AG09319 (cell line): ENCODE measurements at regions not wholly inside any gene's neighbourhood (a gene's known extent, or its start where the extent isn't known, plus 50 kb on each side); places are given as distances from the start of the nearest gene placed in this dataset.

Experiments used
- DNase-seq: peaks from one replicate; pipeline ENCODE4 v3.0.0-alpha.2; 2010; ENCODE audit warnings: low read depth; ENCODE audit errors: extremely low read depth
- TF ChIP-seq, protein P1 (sequence below): IDR thresholded peaks from 2 replicates; pipeline ENCODE4 v1.5.1; 2011; ENCODE audit warnings: low read depth, mild to moderate bottlenecking, inconsistent platforms, low read length, moderate library complexity

DNA sequence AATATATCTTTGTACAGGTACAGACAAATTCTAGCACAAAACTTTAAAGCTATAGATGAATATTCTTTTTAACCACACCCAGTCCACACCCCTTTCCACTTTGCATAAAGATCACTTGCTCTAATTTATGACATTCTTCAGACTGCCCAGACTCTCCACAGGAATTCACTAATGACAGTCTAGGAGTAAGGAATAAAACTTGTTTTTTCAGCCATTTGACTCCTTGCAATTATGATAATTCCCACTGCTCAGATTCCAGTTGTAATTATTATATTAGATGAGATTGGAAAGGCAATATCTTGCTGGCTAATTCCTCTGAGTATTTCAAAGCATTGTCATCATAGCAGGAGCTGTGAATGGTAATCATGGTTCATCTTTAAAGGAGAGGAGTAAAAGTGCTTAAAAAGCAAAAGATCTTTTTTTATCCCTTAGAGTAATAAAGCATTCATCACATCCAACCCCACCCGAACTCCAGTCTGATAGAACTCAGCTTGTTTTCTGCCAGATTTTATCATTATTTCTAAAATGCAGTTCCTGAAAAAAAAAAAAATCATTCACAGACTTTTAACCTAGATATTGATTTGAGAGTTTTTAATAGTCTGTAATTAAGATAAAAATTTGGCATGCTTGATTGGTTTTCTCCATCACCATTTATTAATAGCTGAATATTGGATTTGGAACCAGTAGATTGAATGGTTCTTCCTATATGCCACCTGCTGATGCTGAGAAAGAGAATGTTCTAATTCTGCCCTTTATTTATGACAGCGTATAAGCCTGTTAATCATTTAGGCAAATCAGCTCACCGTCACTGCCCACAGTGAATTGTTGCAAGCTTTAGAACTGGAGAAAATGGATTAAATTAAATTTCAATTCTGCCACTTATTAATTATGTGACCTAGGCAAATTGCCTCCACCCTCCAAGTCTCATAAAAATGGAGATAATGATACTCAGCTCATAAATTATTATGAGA, 93.9 kb upstream of the RASSF8 start:
- no peak for DNase-seq
- TF ChIP-seq, protein P1, sequence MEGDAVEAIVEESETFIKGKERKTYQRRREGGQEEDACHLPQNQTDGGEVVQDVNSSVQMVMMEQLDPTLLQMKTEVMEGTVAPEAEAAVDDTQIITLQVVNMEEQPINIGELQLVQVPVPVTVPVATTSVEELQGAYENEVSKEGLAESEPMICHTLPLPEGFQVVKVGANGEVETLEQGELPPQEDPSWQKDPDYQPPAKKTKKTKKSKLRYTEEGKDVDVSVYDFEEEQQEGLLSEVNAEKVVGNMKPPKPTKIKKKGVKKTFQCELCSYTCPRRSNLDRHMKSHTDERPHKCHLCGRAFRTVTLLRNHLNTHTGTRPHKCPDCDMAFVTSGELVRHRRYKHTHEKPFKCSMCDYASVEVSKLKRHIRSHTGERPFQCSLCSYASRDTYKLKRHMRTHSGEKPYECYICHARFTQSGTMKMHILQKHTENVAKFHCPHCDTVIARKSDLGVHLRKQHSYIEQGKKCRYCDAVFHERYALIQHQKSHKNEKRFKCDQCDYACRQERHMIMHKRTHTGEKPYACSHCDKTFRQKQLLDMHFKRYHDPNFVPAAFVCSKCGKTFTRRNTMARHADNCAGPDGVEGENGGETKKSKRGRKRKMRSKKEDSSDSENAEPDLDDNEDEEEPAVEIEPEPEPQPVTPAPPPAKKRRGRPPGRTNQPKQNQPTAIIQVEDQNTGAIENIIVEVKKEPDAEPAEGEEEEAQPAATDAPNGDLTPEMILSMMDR: no peak

DNA sequence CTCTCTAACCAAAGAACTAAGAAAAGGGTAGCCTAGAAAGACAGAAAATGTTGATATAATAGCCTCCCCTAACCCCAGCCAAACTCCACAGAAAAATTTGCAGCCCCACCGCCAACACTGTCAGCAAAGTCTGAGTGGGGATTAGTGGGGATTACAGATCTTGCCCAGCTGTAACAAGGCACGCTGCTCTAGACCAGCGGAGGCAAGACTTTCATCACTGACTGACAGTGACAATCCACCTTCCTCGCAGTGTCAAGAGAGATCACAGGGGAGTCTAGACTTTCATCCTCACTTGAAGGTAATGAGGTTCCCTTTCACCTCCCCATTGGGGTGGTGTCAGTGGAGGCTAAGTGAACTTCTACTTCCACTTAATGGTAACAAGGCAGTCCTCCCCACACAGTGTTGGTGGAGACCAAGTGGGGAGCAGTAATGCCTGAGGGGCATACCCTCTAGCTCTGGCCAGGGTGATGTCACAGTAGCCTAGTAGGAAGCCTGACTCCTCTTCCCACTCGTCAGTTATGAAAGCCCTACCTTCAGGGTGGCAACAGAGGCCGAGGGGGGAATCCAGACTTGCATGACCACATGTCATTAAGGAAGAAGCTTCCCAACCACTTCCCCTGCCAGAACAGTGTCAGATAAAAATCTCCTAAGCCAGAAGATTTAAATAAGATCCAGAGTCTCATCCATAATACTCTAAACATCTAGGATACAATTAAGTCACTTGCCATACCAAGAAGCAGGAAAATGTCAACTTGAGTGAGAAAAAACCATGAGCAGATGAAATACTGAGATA, 91.7 kb upstream of the RASSF8 start:
- TF ChIP-seq, protein P1: no peak
- no peak for DNase-seq

DNA sequence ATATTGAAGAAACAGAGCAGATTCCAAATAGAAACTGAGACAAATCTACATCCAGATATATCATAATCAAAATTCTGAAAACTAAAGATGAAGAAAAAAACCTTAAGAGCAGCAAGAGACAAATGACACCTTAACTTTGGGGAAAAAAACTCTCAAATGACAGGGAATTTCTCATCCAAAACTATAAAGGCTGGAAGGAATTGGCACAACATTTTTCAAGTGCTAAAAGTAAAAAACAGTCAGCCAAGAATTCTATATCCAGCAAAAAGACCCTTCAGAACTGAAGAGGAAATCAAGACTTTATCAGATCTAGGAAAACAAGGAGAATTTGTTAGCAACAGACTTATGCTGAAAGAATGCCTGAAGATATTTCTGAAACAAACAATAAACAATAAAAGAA, 90.3 kb upstream of the RASSF8 start:
- TF ChIP-seq, protein P1: no peak

DNA sequence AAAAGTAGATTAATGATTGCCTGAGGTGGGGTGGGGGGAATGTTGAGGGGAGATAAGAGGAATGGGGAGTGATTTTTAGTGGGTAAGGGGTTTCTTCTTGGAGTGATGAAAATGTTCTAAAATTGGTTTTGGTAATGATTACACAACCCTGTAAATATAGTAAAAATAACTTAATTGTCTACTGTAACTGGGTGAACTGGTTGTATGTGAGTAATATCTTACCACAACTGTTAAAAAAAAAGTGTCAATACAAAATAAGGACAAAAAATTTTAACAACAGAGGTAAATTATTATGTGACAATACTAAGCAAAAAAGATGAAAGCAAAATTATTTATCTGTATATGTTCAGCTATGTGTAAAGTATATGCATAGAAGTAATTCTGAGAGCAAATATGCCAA, 86.3 kb upstream of the RASSF8 start:
- TF ChIP-seq, protein P1: no peak
- DNase-seq: no peak

More for the DNA sequence above, 90.3 kb upstream of the RASSF8 start:
- no peak for DNase-seq

DNA sequence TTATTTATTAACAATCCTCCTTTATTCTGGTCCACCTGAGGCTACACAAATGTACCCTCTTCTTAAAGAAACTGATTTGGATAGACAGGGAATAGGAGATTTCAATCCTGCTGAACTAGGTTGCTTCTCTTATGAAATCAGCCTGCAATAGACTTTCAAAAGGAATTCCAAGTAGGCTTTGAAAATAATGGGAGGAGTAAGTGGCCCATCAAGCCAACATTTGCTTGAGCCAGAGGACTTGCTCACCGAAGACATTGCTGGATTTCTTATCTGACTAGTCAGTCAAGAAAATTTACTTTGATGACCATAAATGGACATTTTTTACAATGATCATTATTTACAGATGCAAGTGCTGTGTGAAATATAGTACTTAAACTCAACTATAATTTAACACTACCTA, 82.8 kb upstream of the RASSF8 start:
- DNase-seq: no peak
- TF ChIP-seq, protein P1: no peak

DNA sequence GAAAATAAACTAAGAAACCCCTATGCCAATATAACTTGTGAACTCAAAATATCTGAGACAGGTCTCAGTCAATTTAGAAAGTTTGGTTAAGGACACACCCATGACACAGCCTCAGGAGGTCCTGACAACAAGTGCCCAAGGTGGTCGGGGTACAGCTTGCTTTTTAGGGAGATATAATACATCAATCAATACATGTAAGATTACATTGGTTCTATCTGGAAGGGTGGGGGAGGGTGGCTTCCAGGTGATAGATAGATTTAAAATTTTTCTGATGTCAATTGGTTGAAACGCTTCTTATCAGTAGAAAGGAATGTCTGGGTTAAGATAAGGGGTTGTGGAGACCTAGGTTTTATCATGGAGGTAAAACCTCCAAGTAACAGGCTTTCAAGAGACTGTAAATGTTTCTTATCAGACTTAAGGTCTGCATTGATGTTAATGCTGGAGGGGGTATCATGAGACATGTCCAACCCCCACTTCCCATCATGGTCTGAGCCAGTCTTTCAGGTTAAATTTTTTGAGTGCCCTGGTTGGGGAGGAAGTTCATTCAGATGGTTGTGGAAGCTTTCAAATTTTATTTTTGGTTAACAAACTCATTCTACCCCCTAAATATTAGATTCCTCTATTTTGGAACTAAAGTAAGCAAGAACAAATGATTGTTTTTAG, 82.0 kb upstream of the RASSF8 start:
- no peak for DNase-seq
- TF ChIP-seq, protein P1: no peak
